Liver (tissue), 8 donors: ENCODE measurements at regions not wholly inside any gene's neighbourhood (a gene's known extent, or its start where the extent isn't known, plus 50 kb on each side); places are given as distances from the start of the nearest gene placed in this dataset.

Experiments used
- DNase-seq: peaks from one replicate; pipeline ENCODE4 v3.0.0-alpha.2; 2017; ENCODE audit warnings: low spot score
- H3K27ac ChIP-seq, 2 donors: one replicate each; pipeline ENCODE4 v1.7.0; 2013; ENCODE audit warnings: inconsistent platforms in 2 of 2, low read length in 2 of 2, control low read depth in 1 of 2, low read depth in 1 of 2, mild to moderate bottlenecking in 1 of 2
- H3K27me3 ChIP-seq, 4 donors: one replicate each; pipeline versions ENCODE4 v1.6.1 to v1.7.0; 2013; ENCODE audit warnings: low read length in 3 of 4, inconsistent platforms in 1 of 4, mild to moderate bottlenecking in 1 of 4, moderate library complexity in 1 of 4; ENCODE audit not compliant: control insufficient read depth in 4 of 4, insufficient read depth in 4 of 4
- H3K36me3 ChIP-seq, 4 donors: one replicate each; pipeline versions ENCODE4 v1.6.1 to v1.7.0; 2013; ENCODE audit warnings: low read length in 3 of 4, mild to moderate bottlenecking in 3 of 4, low read depth in 1 of 4, moderate library complexity in 1 of 4; ENCODE audit not compliant: control insufficient read depth in 4 of 4, insufficient read depth in 3 of 4
- H3K4me1 ChIP-seq, 4 donors: one replicate each; pipeline versions ENCODE4 v1.6.1 to v1.7.0; 2013; ENCODE audit warnings: low read length in 3 of 4, mild to moderate bottlenecking in 3 of 4, moderate library complexity in 1 of 4; ENCODE audit not compliant: control insufficient read depth in 4 of 4, insufficient read depth in 4 of 4
- H3K4me3 ChIP-seq, 3 donors: one replicate each; pipeline versions ENCODE4 v1.6.1 to v1.7.0; 2013; ENCODE audit warnings: low read length in 3 of 3, control low read depth in 1 of 3, low read depth in 1 of 3, mild to moderate bottlenecking in 1 of 3
- H3K9ac ChIP-seq, 2 donors: one replicate each; pipeline ENCODE4 v1.7.0; 2013; ENCODE audit warnings: low read length in 2 of 2, mild to moderate bottlenecking in 2 of 2, moderate library complexity in 2 of 2, control low read depth in 1 of 2, low read depth in 1 of 2
- H3K9me3 ChIP-seq, 4 donors: one replicate each; pipeline versions ENCODE4 v1.6.1 to v1.7.0; 2013; ENCODE audit warnings: low read length in 3 of 4; ENCODE audit not compliant: control insufficient read depth in 4 of 4
- EGR1 ChIP-seq, 2 donors: IDR thresholded peaks; 2 replicates each; pipeline ENCODE4 v1.6.1; 2016 to 2018; ENCODE audit warnings: antibody characterized with exemption in 2 of 2, low read depth in 2 of 2
- HNF4A ChIP-seq, 2 donors: conservative IDR thresholded peaks; 2 replicates each; pipeline ENCODE4 v1.6.1; 2016; ENCODE audit warnings: antibody characterized with exemption in 2 of 2, mild to moderate bottlenecking in 2 of 2
- HNF4G ChIP-seq: IDR thresholded peaks from 2 replicates; pipeline ENCODE4 v1.6.1; 2016; ENCODE audit warnings: antibody characterized with exemption
- JUND ChIP-seq, 2 donors: IDR thresholded peaks; 2 replicates each; pipeline ENCODE4 v1.6.1; 2016; ENCODE audit warnings: antibody characterized with exemption in 2 of 2
- RAD21 ChIP-seq, 2 donors: IDR thresholded peaks; 2 replicates each; pipeline ENCODE4 v1.6.1; 2016; ENCODE audit warnings: antibody characterized with exemption in 2 of 2, mild to moderate bottlenecking in 2 of 2
- SP1 ChIP-seq: IDR thresholded peaks from 2 replicates; pipeline ENCODE4 v1.6.1; 2018; ENCODE audit warnings: antibody characterized with exemption, mild to moderate bottlenecking
- TAF1 ChIP-seq: conservative IDR thresholded peaks from 2 replicates; pipeline ENCODE4 v1.6.1; 2016; ENCODE audit warnings: antibody characterized with exemption, mild to moderate bottlenecking
- YY1 ChIP-seq: IDR thresholded peaks from 2 replicates; pipeline ENCODE4 v1.6.1; 2016; ENCODE audit warnings: antibody characterized with exemption, mild to moderate bottlenecking
- WGBS: extraction: QIAGEN DNeasy Blood & Tissue Kit; methylation state at CpG from one replicate; pipeline ENCODE4 v1.1.7; 2013; 5-methylcytosine and 5-hydroxymethylcytosine counted together
- TF ChIP-seq, protein P1 (sequence below): fragments of 150-350 bp; IDR thresholded peaks from 2 replicates; pipeline ENCODE4 v1.5.1; 2017; ENCODE audit warnings: improper control_type of control experiment, low read depth, low read length; ENCODE audit not compliant: missing input control
- TF ChIP-seq, protein P2 (sequence below): IDR thresholded peaks from 2 replicates; pipeline ENCODE4 v1.6.1; 2016; ENCODE audit warnings: antibody characterized with exemption
- TF ChIP-seq, protein P3 (sequence below): IDR thresholded peaks from 2 replicates; pipeline ENCODE4 v1.6.1; 2016; ENCODE audit warnings: antibody characterized with exemption, mild to moderate bottlenecking
- TF ChIP-seq, protein P4 (sequence below): IDR thresholded peaks from 2 replicates; pipeline ENCODE4 v1.6.1; 2016; ENCODE audit warnings: antibody characterized with exemption
- donor health status: healthy.
- donor health status: healthy.
- donor health status: healthy.
- donor health status: healthy.
- donor health status: healthy.

DNA sequence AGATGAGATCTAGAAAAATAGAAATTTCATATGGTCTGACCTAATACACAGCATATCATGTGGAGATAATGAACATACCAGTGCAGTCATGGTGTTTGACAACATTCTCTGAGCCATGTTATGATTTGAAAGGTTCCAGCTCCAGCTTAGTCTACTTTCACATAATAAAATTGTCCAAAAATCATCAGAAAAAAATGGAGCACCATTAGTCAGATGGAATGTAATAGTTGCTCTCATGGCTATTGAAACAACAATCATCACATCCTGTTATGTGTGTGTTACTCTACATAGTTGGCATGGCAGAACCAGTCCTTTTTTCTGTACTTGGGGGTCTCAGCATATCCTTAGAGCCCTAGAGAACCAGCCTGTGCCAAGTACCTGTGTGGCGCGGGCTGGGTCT, 678.9 kb upstream of the FANCL start:
- 96% methylated on average over 2 of the region's 2 CpGs for WGBS
- DNase-seq: no peak
- Histone ChIP-seq H3K27me3 (no peaks in the 10 kb centered on the region), H3K4me3 (no peak overlapping the region), H3K27ac (no peak overlapping the region), H3K9me3 (no peaks in the 10 kb centered on the region), H3K4me1 (no peaks in the 10 kb centered on the region), H3K9ac (no peak overlapping the region), H3K36me3 (no peaks in the 10 kb centered on the region)
- TF ChIP-seq EGR1 (IDR thresholded peaks at IDR 0.05; ENCODE audit: low read depth in 2 of 2) (no peak), SP1 (no peak), TAF1 (no peak), HNF4G (no peak), YY1 (no peak), HNF4A (conservative IDR thresholded peaks at IDR 0.05) (no peak), JUND (IDR thresholded peaks at IDR 0.05) (no peak)
- TF ChIP-seq, protein P1, sequence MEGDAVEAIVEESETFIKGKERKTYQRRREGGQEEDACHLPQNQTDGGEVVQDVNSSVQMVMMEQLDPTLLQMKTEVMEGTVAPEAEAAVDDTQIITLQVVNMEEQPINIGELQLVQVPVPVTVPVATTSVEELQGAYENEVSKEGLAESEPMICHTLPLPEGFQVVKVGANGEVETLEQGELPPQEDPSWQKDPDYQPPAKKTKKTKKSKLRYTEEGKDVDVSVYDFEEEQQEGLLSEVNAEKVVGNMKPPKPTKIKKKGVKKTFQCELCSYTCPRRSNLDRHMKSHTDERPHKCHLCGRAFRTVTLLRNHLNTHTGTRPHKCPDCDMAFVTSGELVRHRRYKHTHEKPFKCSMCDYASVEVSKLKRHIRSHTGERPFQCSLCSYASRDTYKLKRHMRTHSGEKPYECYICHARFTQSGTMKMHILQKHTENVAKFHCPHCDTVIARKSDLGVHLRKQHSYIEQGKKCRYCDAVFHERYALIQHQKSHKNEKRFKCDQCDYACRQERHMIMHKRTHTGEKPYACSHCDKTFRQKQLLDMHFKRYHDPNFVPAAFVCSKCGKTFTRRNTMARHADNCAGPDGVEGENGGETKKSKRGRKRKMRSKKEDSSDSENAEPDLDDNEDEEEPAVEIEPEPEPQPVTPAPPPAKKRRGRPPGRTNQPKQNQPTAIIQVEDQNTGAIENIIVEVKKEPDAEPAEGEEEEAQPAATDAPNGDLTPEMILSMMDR: no peak

DNA sequence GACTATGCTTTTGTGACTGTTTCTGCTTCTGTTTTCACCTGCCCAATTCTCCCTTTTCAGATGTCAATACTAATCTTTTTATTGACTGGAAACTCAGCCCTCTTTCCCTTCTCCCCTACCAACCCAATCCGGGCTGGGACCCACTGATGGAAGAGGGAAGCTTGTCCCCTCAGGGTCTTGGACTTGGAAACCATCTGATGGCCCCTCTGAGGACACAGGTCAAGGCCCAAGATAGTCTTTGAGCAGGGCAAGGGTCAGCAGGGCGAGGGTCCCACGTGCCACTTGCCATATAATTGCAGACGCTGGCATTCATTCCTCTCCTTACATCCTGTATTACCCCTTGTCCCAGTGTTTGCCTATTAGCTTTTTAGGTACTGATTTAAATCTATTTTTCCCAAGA, 678.2 kb upstream of the FANCL start:
- TF ChIP-seq RAD21 (IDR thresholded peaks at IDR 0.05): no peak
- TF ChIP-seq, protein P1: no peak
- TF ChIP-seq, protein P2, sequence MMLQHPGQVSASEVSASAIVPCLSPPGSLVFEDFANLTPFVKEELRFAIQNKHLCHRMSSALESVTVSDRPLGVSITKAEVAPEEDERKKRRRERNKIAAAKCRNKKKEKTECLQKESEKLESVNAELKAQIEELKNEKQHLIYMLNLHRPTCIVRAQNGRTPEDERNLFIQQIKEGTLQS: no peak
- Histone ChIP-seq H3K9me3 (no peaks in the 10 kb centered on the region), H3K9ac (no peak overlapping the region), H3K4me1 (no peaks in the 10 kb centered on the region), H3K27me3 (no peaks in the 10 kb centered on the region), H3K27ac (no peak overlapping the region), H3K36me3 (no peaks in the 10 kb centered on the region), H3K4me3 (no peak overlapping the region)
- DNase-seq: no peak
- WGBS: 76% methylated on average over 4 of the region's 4 CpGs

DNA sequence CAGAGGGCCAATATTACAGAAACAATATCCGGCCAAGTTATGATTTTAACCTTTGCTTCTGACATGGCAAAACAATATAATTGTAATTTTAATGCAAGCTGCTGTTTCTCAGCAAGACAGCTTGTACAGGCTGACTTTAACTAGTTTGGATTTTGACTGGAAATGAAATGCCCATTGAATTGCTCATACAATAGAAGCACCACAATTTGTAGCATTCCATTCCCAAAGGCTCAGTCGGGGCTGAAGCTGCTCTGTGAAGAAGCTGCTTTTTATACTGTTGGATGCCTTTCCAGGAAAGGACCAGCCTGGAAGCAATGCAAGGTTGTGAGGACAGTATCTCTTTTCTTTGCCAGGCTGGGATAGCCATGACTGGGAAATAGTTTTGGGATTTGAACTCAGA, 677.0 kb upstream of the FANCL start:
- WGBS: 80% methylated on average over 2 of the region's 2 CpGs
- no peak for DNase-seq
- TF ChIP-seq, protein P1: no peak
- TF ChIP-seq, protein P3, sequence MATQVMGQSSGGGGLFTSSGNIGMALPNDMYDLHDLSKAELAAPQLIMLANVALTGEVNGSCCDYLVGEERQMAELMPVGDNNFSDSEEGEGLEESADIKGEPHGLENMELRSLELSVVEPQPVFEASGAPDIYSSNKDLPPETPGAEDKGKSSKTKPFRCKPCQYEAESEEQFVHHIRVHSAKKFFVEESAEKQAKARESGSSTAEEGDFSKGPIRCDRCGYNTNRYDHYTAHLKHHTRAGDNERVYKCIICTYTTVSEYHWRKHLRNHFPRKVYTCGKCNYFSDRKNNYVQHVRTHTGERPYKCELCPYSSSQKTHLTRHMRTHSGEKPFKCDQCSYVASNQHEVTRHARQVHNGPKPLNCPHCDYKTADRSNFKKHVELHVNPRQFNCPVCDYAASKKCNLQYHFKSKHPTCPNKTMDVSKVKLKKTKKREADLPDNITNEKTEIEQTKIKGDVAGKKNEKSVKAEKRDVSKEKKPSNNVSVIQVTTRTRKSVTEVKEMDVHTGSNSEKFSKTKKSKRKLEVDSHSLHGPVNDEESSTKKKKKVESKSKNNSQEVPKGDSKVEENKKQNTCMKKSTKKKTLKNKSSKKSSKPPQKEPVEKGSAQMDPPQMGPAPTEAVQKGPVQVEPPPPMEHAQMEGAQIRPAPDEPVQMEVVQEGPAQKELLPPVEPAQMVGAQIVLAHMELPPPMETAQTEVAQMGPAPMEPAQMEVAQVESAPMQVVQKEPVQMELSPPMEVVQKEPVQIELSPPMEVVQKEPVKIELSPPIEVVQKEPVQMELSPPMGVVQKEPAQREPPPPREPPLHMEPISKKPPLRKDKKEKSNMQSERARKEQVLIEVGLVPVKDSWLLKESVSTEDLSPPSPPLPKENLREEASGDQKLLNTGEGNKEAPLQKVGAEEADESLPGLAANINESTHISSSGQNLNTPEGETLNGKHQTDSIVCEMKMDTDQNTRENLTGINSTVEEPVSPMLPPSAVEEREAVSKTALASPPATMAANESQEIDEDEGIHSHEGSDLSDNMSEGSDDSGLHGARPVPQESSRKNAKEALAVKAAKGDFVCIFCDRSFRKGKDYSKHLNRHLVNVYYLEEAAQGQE: no peak
- TF ChIP-seq, protein P4, sequence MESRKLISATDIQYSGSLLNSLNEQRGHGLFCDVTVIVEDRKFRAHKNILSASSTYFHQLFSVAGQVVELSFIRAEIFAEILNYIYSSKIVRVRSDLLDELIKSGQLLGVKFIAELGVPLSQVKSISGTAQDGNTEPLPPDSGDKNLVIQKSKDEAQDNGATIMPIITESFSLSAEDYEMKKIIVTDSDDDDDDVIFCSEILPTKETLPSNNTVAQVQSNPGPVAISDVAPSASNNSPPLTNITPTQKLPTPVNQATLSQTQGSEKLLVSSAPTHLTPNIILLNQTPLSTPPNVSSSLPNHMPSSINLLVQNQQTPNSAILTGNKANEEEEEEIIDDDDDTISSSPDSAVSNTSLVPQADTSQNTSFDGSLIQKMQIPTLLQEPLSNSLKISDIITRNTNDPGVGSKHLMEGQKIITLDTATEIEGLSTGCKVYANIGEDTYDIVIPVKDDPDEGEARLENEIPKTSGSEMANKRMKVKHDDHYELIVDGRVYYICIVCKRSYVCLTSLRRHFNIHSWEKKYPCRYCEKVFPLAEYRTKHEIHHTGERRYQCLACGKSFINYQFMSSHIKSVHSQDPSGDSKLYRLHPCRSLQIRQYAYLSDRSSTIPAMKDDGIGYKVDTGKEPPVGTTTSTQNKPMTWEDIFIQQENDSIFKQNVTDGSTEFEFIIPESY: no peak
- no peak for TF ChIP-seq YY1
- Histone ChIP-seq H3K4me1 (no peaks in the 10 kb centered on the region), H3K4me3 (no peak overlapping the region), H3K27me3 (no peaks in the 10 kb centered on the region), H3K36me3 (no peaks in the 10 kb centered on the region), H3K9me3 (no peaks in the 10 kb centered on the region), H3K27ac (no peak overlapping the region), H3K9ac (no peak overlapping the region)
